GM21576 (cell line): ENCODE measurements at regions not wholly inside any gene's neighbourhood (a gene's known extent, or its start where the extent isn't known, plus 50 kb on each side); places are given as distances from the start of the nearest gene placed in this dataset.
"Not testable (repeated sequence)": the region's sequence is repeated elsewhere in the genome, so short reads cannot be mapped to it uniquely, and the experiment has no call there.

Experiments used
- ATAC-seq: cut with Tn5 transposase; IDR thresholded peaks from one replicate; pipeline ENCODE4 v1.9.1; 2021; ENCODE audit warnings: mild to moderate bottlenecking, moderate library complexity; ENCODE audit not compliant: unreplicated experiment

DNA sequence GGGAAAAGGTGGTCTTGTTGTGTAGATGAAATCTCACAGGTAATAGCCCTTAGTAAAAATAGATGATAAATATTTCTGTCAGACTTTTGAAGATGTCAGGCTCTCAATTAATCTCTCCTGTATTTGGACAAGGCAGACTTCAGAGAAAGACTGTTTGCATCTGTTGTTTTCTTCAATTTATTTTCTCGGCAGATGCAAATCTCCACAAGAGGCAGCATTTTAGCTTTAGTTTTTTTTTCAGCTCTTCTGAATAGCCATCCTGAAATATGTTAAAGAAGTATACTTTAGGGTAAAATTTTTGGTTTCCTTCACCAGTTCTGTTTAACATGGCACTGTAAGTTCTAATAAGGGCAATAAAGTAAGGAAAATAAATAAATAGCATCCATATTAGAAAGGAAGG, 685.1 kb downstream of the SI start:
- ATAC-seq: no peak

GRCh38 chr3:164390046-164390445, 688.2 kb downstream of the SI start:
- no peak for ATAC-seq

DNA sequence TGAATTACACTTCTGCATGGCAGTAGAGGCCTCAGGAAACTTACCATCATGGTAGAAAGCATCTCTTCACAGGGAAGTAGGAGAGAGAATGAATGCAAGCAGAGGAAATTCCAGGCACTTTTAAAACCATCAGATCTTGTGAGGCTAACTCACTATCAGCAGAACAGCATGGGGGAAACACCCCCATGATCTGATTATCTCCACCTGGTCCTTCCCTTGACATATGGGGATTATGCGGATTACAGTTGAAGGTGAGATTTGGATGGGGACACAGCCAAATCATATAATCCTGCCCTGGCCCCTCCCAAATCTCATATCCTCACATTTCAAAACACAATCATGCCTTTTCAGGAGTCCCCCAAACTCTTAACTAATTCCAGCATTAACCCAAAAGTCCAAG, 691.1 kb downstream of the SI start:
- no peak for ATAC-seq

GRCh38 chr3:164380156-164380555, 698.1 kb downstream of the SI start:
- no peak for ATAC-seq

DNA sequence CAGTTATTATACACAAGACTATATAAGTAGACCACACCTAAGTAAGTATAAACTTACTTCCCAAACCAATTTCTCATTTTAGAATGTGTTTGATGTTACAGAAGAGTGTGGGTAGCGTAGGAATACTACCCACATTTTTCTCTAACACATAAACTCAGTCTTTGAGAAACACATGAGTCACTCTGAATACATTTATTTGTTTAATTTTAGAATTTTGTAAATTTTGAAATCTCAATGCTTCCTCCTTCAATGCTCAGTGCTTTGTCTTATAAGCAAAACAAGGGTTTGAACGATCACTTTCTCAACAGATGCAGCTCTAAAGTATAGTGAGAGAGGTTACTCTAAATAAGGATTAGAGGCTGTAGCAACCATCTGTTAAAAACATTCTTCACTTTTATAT, 700.8 kb downstream of the SI start:
- ATAC-seq: no peak

DNA sequence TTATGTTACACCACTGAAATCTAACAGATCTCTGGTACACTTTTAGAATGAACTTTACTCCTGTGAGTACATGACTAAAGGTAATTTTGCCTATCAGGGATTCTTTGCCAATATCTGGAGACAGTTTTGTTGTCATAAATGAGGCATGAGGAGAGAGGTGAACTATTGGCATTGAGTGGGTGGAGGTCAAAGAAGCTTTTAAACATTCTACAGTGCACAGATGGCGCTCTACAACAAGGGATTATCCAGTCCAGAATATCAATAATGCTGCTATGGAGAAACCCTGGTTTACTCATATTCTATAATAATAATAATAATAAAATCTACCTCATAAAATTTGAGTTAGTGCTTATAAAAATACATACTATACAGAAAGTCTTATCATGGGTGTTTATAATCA, 702.3 kb downstream of the SI start:
- ATAC-seq: no peak

- no peak for ATAC-seq
These were observed 702.8 kb downstream of the SI start for GRCh38 chr3:164375538-164375937.

- ATAC-seq: no peak
These were observed 706.6 kb downstream of the SI start for GRCh38 chr3:164371681-164372080.

- ATAC-seq: no peak
These were observed 707.3 kb downstream of the SI start for GRCh38 chr3:164370970-164371369.

DNA sequence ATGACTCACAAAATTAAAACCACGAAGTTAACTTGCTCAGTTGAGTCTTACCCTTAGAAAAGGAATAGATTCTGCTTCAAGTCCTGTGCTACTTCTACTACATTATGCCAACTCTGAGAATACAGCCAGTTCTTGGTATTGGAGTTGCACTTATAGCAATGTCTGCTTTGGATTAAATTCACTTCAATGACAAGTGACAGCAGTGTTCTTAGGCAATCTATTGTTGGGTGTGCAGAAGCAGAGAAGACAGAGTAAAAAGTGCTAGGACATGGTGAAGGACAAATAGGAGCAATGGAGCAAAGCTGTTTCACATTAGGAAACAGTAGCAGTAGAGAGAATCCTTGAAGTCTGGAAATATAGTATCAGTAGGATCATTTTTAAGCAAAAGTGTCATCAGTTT, 713.1 kb downstream of the SI start:
- no peak for ATAC-seq

- ATAC-seq: no peak
These were observed 714.2 kb downstream of the SI start for GRCh38 chr3:164364111-164364510.

DNA sequence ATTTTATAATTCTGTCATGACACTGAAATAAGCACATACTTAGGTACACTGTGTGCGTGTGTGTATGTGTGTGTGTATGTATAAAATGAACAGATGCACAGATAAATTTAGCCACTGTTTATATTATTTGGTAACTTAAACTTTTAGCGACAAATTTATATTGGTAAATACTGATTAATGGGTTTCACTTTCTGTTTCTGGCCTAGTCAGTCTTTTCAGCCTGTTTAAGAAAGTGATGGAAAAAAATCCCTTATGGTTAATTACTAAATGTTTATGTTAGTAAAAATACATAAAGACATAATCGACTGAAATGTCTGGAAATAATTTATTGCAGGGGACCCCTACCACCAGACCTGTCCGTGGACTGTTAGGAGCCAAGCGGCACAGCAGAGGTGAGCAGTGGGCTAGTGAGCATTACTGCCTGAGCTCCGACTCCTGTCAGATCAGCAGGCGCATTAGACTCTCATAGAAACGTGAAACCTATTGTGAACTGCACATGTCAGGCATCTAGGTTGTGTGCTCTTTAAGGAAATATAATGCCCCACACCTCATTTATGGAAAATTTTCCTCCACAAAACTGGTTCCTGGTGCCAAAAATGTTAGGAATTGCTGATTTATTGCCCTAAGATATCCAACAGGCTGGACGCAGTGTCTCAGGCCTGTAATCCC, 717.4 kb downstream of the SI start:
- no peak for ATAC-seq

DNA sequence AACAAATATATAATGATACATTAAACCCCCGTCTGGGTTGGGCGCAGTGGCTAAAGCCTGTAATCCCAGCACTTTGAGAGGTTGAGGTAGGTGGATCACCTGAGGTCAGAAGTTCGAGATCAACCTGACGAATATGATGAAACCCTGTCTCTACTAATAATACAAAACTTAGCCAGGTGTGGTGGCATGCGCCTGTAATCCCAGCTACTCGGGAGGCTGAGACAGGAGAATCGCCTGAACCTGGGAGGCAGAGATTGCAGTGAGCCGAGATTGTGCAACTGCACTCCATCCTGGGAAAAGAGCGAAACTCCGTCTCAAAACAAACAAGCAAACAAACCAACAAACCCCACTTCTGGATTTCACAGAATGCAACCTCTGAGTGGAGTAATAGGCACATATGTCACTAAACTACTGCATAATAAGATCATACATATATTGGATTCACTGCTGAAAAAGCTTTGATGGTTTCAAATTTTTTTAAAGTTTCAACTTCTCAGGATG, 718.2 kb downstream of the SI start:
- no peak for ATAC-seq

DNA sequence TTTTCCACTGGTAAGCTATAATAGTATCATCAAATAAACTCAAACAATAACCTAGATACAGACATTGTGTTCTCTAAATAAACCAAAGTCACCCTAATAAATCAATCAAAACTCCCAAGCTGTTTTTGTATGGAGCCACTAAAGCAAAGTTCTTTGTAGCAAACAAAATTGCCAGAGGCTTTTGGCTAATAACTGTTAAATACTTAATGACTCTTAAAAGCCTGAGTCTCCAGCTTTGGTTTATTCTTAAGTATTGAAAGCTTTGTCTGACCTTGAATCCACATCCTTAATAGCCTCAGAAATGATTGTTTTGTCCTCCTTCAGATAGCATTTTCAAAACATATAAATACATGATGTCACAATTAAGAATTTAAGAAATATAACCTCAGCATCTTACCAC, 725.3 kb downstream of the SI start:
- ATAC-seq: no peak

DNA sequence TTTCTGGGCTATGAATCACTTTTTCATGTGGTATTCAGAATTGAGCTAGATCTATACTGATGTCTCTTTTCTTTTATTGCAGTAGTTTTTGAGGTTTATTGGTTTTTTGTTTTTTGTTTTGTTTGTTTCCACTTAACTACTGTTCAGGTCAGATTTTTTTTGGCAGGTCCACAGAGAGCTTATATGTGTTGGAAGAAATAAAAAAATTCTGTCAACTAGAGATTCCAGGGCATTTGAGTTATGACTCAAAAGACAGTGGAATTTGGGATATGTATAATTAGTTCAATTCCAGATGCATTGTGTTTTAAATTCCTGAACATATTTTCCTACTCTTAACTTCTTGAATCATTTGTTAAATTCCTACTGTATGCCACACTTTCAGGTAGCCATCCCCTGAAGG, 727.2 kb downstream of the SI start:
- no peak for ATAC-seq

DNA sequence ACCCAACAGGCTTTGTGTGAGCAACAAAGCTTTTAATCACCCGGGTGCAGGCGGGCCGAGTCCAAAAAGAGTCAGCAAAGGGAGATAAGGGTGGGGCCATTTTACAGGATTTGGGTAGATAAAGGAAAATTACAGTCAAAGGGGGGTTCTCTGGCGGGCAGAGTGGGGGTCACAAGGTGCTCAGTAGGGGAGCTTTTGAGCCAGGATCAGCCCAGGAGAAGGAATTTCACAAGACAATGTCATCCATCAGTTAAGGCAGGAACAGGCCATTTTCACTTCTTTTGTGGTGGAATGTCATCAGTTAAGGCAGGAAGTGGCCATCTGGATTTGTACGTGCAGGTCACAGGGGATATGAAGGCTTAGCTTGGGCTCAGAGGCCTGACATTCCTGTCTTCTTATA, 736.1 kb downstream of the SI start:
- ATAC-seq: not testable (repeated sequence)

DNA sequence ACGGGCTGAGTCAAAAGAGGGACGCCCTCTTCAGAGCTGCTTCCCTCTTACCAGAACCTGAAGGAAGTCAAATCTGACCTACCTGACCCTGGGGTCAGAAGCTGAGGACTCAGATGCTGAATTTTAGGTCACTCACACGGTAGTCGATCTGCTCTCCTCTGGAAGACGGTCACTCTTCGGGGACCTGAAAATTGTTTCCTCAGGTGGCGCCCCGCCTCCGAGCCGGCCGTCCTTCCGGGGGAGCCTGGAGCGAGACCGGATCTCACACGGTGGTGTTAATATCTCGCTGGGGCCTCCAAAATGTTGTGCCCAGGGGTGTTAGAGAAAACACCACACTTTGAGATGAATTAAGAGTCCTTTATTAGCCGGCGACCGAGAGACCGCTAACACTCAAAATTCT, 737.2 kb downstream of the SI start:
- no peak for ATAC-seq

DNA sequence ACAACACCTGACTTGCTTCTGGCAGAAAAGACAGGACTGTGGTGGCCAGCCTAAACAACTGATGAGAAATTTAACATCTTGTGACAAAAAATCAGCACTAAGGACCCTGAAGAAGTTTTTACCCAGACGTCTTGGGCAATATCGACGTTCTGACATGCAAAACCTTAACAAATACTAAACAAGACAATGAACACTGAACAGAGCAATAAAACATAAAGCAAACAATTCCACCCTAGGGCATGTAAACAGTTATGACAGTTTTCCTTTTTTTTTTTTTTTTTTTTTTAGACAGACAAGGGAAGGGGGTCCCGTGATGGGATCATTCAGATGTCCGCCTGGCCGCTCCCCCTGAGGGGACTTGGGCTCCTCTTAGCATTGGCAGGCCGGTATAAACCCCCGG, 738.0 kb downstream of the SI start:
- no peak for ATAC-seq

GRCh38 chr3:164332831-164333802, 745.2 kb downstream of the SI start:
- ATAC-seq: no peak

GRCh38 chr3:164326714-164327113, 751.6 kb downstream of the SI start:
- ATAC-seq: no peak

DNA sequence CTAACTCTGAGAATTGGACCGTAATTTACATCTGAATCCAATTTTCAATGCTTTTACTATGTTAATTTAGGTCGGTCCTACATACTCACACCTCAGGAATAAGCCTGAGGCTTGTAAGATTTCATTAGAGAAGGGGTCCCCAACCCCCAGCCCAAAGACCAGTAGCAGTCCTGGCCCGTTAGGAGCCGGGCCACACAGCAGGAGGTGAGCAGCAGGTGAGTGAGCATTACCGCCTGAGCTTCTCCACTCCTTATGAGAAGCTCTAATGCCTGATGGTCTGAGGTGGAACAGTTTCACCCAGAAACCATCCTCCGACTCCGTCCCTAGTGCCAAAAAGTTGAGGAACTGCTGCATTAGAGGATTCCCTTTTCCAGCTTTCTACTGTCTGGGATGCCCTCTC, 757.3 kb downstream of the SI start:
- no peak for ATAC-seq

GRCh38 chr3:164306042-164306441, 772.3 kb downstream of the SI start:
- ATAC-seq: no peak
